H9 (cell line): ENCODE measurements at regions not wholly inside any gene's neighbourhood (a gene's known extent, or its start where the extent isn't known, plus 50 kb on each side); places are given as distances from the start of the nearest gene placed in this dataset.

Experiments
- DNase-seq: peaks from one replicate; pipeline ENCODE4 v3.0.0-alpha.2; 2017
- H2AFZ ChIP-seq: one replicate; pipeline ENCODE4 v1.6.1; 2013; ENCODE audit warnings: mild to moderate bottlenecking, low read length, control low read depth, moderate library complexity
- H2AK5ac ChIP-seq: 2 replicates; pipeline ENCODE4 v1.6.1; 2013; ENCODE audit warnings: low read length, control low read depth, mixed read lengths; ENCODE audit not compliant: insufficient read length
- H2BK120ac ChIP-seq: one replicate; pipeline ENCODE4 v1.6.1; 2013; ENCODE audit warnings: low read depth, mild to moderate bottlenecking, low read length, control low read depth, inconsistent platforms; ENCODE audit not compliant: poor library complexity, severe bottlenecking
- H2BK12ac ChIP-seq: 2 replicates; pipeline ENCODE4 v1.6.1; 2013; ENCODE audit warnings: low read length, control low read depth, mixed read lengths, low read depth; ENCODE audit not compliant: insufficient read length
- H2BK15ac ChIP-seq: 2 replicates; pipeline ENCODE4 v1.6.1; 2013; ENCODE audit warnings: low read depth, low read length, control low read depth
- H2BK20ac ChIP-seq: one replicate; pipeline ENCODE4 v1.6.1; 2013; ENCODE audit warnings: low read depth, mild to moderate bottlenecking, low read length, control low read depth, inconsistent platforms; ENCODE audit not compliant: poor library complexity, severe bottlenecking
- H2BK5ac ChIP-seq: 2 replicates; pipeline ENCODE4 v1.6.1; 2013; ENCODE audit warnings: low read length, control low read depth, mixed read lengths; ENCODE audit not compliant: insufficient read length
- H3K14ac ChIP-seq: 2 replicates; pipeline ENCODE4 v1.6.1; 2013; ENCODE audit warnings: low read length, control low read depth; ENCODE audit not compliant: insufficient read depth
- H3K18ac ChIP-seq: 2 replicates; pipeline ENCODE4 v1.6.1; 2013; ENCODE audit warnings: low read depth, mild to moderate bottlenecking, mixed read lengths, low read length, control low read depth; ENCODE audit not compliant: insufficient read length
- H3K23ac ChIP-seq: 2 replicates; pipeline ENCODE4 v1.6.1; 2013; ENCODE audit warnings: low read length, control low read depth, mixed read lengths, low read depth; ENCODE audit not compliant: insufficient read length
- H3K23me2 ChIP-seq: 2 replicates; pipeline ENCODE4 v1.6.1; 2013; ENCODE audit warnings: low read depth, mild to moderate bottlenecking, mixed read lengths, low read length, control low read depth; ENCODE audit not compliant: insufficient read length, poor library complexity, severe bottlenecking
- H3K27ac ChIP-seq: 2 replicates; pipeline ENCODE4 v1.5.1; 2013; ENCODE audit warnings: low read length, control low read depth, mixed read lengths, low read depth; ENCODE audit not compliant: insufficient read length
- H3K27me3 ChIP-seq: 2 replicates; pipeline ENCODE4 v1.6.1; 2013; ENCODE audit warnings: low read length, control low read depth, inconsistent platforms; ENCODE audit not compliant: insufficient read depth
- H3K4ac ChIP-seq: 2 replicates; pipeline ENCODE4 v1.6.1; 2013; ENCODE audit warnings: low read depth, mild to moderate bottlenecking, control low read depth, inconsistent platforms, low read length, moderate library complexity
- H3K4me1 ChIP-seq: 2 replicates; pipeline ENCODE4 v1.6.1; 2013; ENCODE audit warnings: low read length, control low read depth, inconsistent platforms; ENCODE audit not compliant: insufficient read depth
- H3K4me2 ChIP-seq: 2 replicates; pipeline ENCODE4 v1.6.1; 2013; ENCODE audit warnings: low read length, control low read depth, mixed read lengths; ENCODE audit not compliant: insufficient read length, insufficient read depth
- H3K56ac ChIP-seq: 2 replicates; pipeline ENCODE4 v1.6.1; 2013; ENCODE audit warnings: low read depth, mild to moderate bottlenecking, mixed read lengths, low read length, control low read depth; ENCODE audit not compliant: insufficient read length
- H3K79me1 ChIP-seq: 2 replicates; pipeline ENCODE4 v1.6.1; 2013; ENCODE audit warnings: low read depth, mild to moderate bottlenecking, moderate library complexity, low read length, control low read depth, inconsistent platforms; ENCODE audit not compliant: insufficient read depth, poor library complexity, severe bottlenecking
- H3K79me2 ChIP-seq: 2 replicates; pipeline ENCODE4 v1.6.1; 2013; ENCODE audit warnings: low read length, control low read depth, inconsistent platforms; ENCODE audit not compliant: insufficient read depth
- H3K9ac ChIP-seq: 2 replicates; pipeline ENCODE4 v1.6.1; 2013; ENCODE audit warnings: low read length, control low read depth, mixed read lengths; ENCODE audit not compliant: insufficient read length; ENCODE audit errors: extremely low read depth
- H3K9me3 ChIP-seq: one replicate; pipeline ENCODE4 v1.6.1; 2013; ENCODE audit warnings: low read depth, low read length, inconsistent platforms; ENCODE audit not compliant: control insufficient read depth
- H3T11ph ChIP-seq: one replicate; pipeline ENCODE4 v1.6.1; 2013; ENCODE audit warnings: mild to moderate bottlenecking, low read length, control low read depth, inconsistent platforms
- H4K20me1 ChIP-seq: one replicate; pipeline ENCODE4 v1.6.1; 2013; ENCODE audit not compliant: control insufficient read depth, insufficient read length, insufficient read depth
- H4K5ac ChIP-seq: 2 replicates; pipeline ENCODE4 v1.6.1; 2013; ENCODE audit warnings: low read depth, mild to moderate bottlenecking, mixed read lengths, low read length, control low read depth; ENCODE audit not compliant: insufficient read length
- H4K8ac ChIP-seq: replicated peaks from 2 replicates; pipeline ENCODE4 v1.6.1; 2013; ENCODE audit warnings: low read length, control low read depth, mixed read lengths, low read depth; ENCODE audit not compliant: insufficient read length
- H4K91ac ChIP-seq: 2 replicates; pipeline ENCODE4 v1.6.1; 2013; ENCODE audit warnings: low read depth, mild to moderate bottlenecking, moderate library complexity, mixed read lengths, low read length, control low read depth; ENCODE audit not compliant: insufficient read length
- H3K27ac Mint-ChIP-seq, 3 experiments: 2 replicates in 2 of 3; 3 replicates in 1 of 3; pipeline ENCODE4 v1.8.0; 2020 to 2021; ENCODE audit warnings: mixed read lengths in 3 of 3, mild to moderate bottlenecking in 1 of 3, moderate library complexity in 1 of 3
- H3K27me3 Mint-ChIP-seq: 2 replicates; pipeline ENCODE4 v1.8.0; 2021; ENCODE audit warnings: low read depth, mild to moderate bottlenecking, moderate library complexity, mixed read lengths
- H3K36me3 Mint-ChIP-seq, 3 experiments: 2 replicates in 2 of 3; 3 replicates in 1 of 3; pipeline ENCODE4 v1.8.0; 2020 to 2021; ENCODE audit warnings: low read depth in 3 of 3, mixed read lengths in 3 of 3; ENCODE audit not compliant: insufficient read depth in 1 of 3
- H3K4me1 Mint-ChIP-seq, 2 experiments: 2 replicates each; pipeline ENCODE4 v1.8.0; 2020; ENCODE audit warnings: mixed read lengths in 2 of 2
- H3K4me3 Mint-ChIP-seq, 2 experiments: 2 replicates in 1 of 2; 3 replicates in 1 of 2; pipeline ENCODE4 v1.8.0; 2020 to 2021; ENCODE audit warnings: mild to moderate bottlenecking in 2 of 2, mixed read lengths in 2 of 2, moderate library complexity in 1 of 2
- H3K9me3 Mint-ChIP-seq, 2 experiments: 2 replicates in 1 of 2; 3 replicates in 1 of 2; pipeline ENCODE4 v1.8.0; 2020; ENCODE audit warnings: mild to moderate bottlenecking in 2 of 2, mixed read lengths in 2 of 2, moderate library complexity in 1 of 2
- WGBS: extraction: QIAGEN DNeasy Blood & Tissue Kit; methylation state at CpG from one replicate; pipeline ENCODE4 v1.1.7; 2013; ENCODE audit warnings: missing lambda C conversion rate, low lambda C conversion rate, mixed read lengths; ENCODE audit not compliant: insufficient read length; ENCODE audit errors: extremely low coverage; 5-methylcytosine and 5-hydroxymethylcytosine counted together
- TF ChIP-seq, protein P1 (sequence below): fragments of 200-600 bp; sonication (generic); conservative IDR thresholded peaks from 3 replicates; pipeline ENCODE4 v1.8.0; 2021; ENCODE audit warnings: antibody characterized with exemption, mild to moderate bottlenecking

GRCh38 chr14:88085736-88086135, 80.8 kb downstream of the GPR65 start:
- no peak overlapping the region for H2BK20ac ChIP-seq
- no CpG with 5 or more reads among the region's 1 CpG for WGBS
- H3K4me1 Mint-ChIP-seq = no peaks in the 10 kb centered on the region

More at GRCh38 chr14:88085736-88086135, 80.8 kb downstream of the GPR65 start:
- no peaks in the 10 kb centered on the region for H3K9me3 Mint-ChIP-seq
- Histone ChIP-seq H3K14ac (no peak overlapping the region), H3K23me2 (no peaks in the 10 kb centered on the region), H4K20me1 (no peaks in the 10 kb centered on the region), H3K4ac (no peak overlapping the region), H3T11ph (no peak overlapping the region), H2BK5ac (no peak overlapping the region), H2BK120ac (no peak overlapping the region), H2BK15ac (no peak overlapping the region), H2AK5ac (no peak overlapping the region), H4K5ac (no peak overlapping the region), H3K4me1 (no peaks in the 10 kb centered on the region), H4K8ac (no peak overlapping the region), H4K91ac (no peak overlapping the region), H2BK12ac (no peak overlapping the region), H3K9ac (no peak overlapping the region), H3K79me1 (no peaks in the 10 kb centered on the region), H3K18ac (no peak overlapping the region), H3K23ac (no peak overlapping the region), H3K27me3 (no peaks in the 10 kb centered on the region), H3K56ac (no peak overlapping the region), H3K9me3 (no peaks in the 10 kb centered on the region), H3K4me2 (no peak overlapping the region), H3K79me2 (no peaks in the 10 kb centered on the region), H2AFZ (no peak overlapping the region), H3K27ac (no peak overlapping the region)
- H3K27ac Mint-ChIP-seq = no peak overlapping the region
- no peak for DNase-seq
- TF ChIP-seq, protein P1, sequence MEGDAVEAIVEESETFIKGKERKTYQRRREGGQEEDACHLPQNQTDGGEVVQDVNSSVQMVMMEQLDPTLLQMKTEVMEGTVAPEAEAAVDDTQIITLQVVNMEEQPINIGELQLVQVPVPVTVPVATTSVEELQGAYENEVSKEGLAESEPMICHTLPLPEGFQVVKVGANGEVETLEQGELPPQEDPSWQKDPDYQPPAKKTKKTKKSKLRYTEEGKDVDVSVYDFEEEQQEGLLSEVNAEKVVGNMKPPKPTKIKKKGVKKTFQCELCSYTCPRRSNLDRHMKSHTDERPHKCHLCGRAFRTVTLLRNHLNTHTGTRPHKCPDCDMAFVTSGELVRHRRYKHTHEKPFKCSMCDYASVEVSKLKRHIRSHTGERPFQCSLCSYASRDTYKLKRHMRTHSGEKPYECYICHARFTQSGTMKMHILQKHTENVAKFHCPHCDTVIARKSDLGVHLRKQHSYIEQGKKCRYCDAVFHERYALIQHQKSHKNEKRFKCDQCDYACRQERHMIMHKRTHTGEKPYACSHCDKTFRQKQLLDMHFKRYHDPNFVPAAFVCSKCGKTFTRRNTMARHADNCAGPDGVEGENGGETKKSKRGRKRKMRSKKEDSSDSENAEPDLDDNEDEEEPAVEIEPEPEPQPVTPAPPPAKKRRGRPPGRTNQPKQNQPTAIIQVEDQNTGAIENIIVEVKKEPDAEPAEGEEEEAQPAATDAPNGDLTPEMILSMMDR = no peak
- H3K36me3 Mint-ChIP-seq = no peaks in the 10 kb centered on the region
- H3K27me3 Mint-ChIP-seq = no peaks in the 10 kb centered on the region
- H3K4me3 Mint-ChIP-seq = no peak overlapping the region
